Activated T-cell treated with anti-CD3 and anti-CD28 coated beads for 4 hours (primary cell): ENCODE measurements at regions not wholly inside any gene's neighbourhood (a gene's known extent, or its start where the extent isn't known, plus 50 kb on each side); places are given as distances from the start of the nearest gene placed in this dataset.

Experiments used
- DNase-seq: peaks from one replicate; pipeline ENCODE4 v3.0.0-alpha.2; 2020

- DNase-seq, result no peak
Observed at GRCh38 chr16:85173981-85174751, 61.9 kb upstream of the CIBAR2 start.

- DNase-seq, result no peak
Observed at GRCh38 chr16:85174871-85175723, 62.8 kb upstream of the CIBAR2 start.

- no peak for DNase-seq
Observed at GRCh38 chr16:85175724-85176233, 63.5 kb upstream of the CIBAR2 start.

- DNase-seq, result no peak
Observed at GRCh38 chr16:85176541-85177447, 64.5 kb upstream of the CIBAR2 start.

GRCh38 chr16:85177448-85177846 is 65.2 kb upstream of the CIBAR2 start:
- DNase-seq, result no peak

GRCh38 chr16:85178006-85178591 is 65.8 kb upstream of the CIBAR2 start:
- no peak for DNase-seq

- DNase-seq, result no peak
Observed at GRCh38 chr16:85178596-85178995, 66.3 kb upstream of the CIBAR2 start.

- no peak for DNase-seq
Observed at GRCh38 chr16:85179344-85180046, 67.2 kb upstream of the CIBAR2 start.

GRCh38 chr16:85180047-85180826 is 68.0 kb upstream of the CIBAR2 start:
- no peak for DNase-seq

GRCh38 chr16:85180827-85181738 is 68.8 kb upstream of the CIBAR2 start:
- DNase-seq, result no peak

GRCh38 chr16:85181739-85182129 is 69.5 kb upstream of the CIBAR2 start:
- no peak for DNase-seq

GRCh38 chr16:85182286-85182685 is 70.0 kb upstream of the CIBAR2 start:
- DNase-seq, result no peak

- no peak for DNase-seq
Observed at GRCh38 chr16:85182774-85183173, 70.5 kb upstream of the CIBAR2 start.

- no peak for DNase-seq
Observed at GRCh38 chr16:85183564-85183963, 71.3 kb upstream of the CIBAR2 start.

- DNase-seq, result no peak
Observed at GRCh38 chr16:85184404-85184803, 72.1 kb upstream of the CIBAR2 start.

GRCh38 chr16:85185303-85186100 is 73.2 kb upstream of the CIBAR2 start:
- no peak for DNase-seq

- DNase-seq, result no peak
Observed at GRCh38 chr16:85187002-85187401, 74.7 kb upstream of the CIBAR2 start.

GRCh38 chr16:85187447-85187846 is 75.2 kb upstream of the CIBAR2 start:
- no peak for DNase-seq

- DNase-seq, result no peak
Observed at GRCh38 chr16:85187886-85188285, 75.6 kb upstream of the CIBAR2 start.
